OCI-LY1 (cell line): ENCODE measurements at regions not wholly inside any gene's neighbourhood (a gene's known extent, or its start where the extent isn't known, plus 50 kb on each side); places are given as distances from the start of the nearest gene placed in this dataset.

Experiments used
- CTCF ChIP-seq: fragments of 200-600 bp; sonication (generic), shearing (Covaris generic); IDR thresholded peaks from 2 replicates; pipeline ENCODE4 v1.5.1; 2017; ENCODE audit warnings: mild to moderate bottlenecking, antibody characterized with exemption, low read length, moderate library complexity, mixed read lengths
- EZH2 ChIP-seq: fragments of 200-600 bp; sonication (generic), shearing (Covaris generic); IDR thresholded peaks from 2 replicates; pipeline ENCODE4 v1.8.0; 2017; ENCODE audit warnings: borderline replicate concordance, mixed run types, mild to moderate bottlenecking, antibody characterized with exemption, low read length, moderate library complexity, mixed read lengths

GRCh38 chr2:43013821-43014345 lies 212.5 kb downstream of the ZFP36L2 start:
- no peak for TF ChIP-seq CTCF
- no peak for TF ChIP-seq EZH2
